GM19395 (cell line): ENCODE measurements at regions not wholly inside any gene's neighbourhood (a gene's known extent, or its start where the extent isn't known, plus 50 kb on each side); places are given as distances from the start of the nearest gene placed in this dataset.

Source experiments
- ATAC-seq: cut with Tn5 transposase; IDR thresholded peaks from one replicate; pipeline ENCODE4 v1.9.1; 2021; ENCODE audit warnings: mild to moderate bottlenecking, moderate library complexity; ENCODE audit not compliant: unreplicated experiment

DNA sequence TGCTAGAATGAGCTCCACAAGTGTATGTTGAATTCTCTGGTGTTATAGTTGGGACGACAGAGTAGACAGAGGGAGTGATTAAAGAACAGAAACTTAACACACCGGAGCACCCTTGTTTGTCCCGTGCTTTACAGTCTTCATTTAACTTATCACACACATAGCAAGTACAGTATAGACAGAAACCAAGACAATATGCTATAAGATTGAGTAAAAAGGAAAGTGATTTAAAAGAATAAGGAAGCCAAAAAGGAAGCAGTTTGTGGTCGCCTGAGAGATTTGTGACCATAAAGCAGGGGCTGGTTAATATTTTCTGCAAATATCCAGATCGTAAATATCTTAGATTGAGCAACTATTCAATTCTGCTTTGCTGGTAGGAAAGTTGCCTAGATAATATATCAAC lies 1128.4 kb downstream of the TSN start:
- no peak for ATAC-seq

DNA sequence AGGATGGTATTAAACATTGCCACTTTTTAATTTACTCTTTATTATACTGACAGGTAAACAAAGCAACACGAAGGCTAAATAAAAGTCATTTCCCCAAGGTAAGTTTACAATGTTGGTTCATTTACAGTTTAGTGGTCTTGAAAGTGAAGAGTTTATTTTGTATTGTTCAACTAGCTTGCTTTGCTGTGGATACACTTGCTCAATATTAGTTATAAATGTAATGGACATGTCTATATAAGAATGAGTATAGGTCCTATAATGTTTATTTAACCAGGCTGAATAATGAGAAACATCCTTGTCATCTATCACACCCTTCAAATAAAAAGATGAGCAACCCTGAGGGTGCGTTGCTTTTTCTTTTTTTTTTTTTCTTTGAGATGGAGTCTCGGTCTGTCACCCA lies 1129.4 kb downstream of the TSN start:
- no peak for ATAC-seq

DNA sequence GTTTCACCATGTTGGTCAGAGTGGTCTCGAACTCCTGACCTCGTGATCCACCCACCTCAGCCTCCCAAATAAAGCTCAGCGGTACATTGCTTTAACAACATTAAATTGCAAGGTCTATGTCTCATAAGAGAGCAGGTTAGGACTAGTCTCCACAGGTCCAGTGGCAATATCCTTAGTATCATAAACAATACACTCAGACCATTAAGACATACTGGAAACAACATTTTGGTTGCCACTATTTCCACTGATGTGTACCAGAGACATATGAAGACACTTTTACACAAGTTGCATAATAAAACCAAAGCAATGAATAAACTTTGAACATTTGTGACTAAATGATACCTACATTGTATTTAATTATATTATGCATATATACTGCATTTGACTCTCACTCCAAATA lies 1130.0 kb downstream of the TSN start:
- ATAC-seq, result no peak

DNA sequence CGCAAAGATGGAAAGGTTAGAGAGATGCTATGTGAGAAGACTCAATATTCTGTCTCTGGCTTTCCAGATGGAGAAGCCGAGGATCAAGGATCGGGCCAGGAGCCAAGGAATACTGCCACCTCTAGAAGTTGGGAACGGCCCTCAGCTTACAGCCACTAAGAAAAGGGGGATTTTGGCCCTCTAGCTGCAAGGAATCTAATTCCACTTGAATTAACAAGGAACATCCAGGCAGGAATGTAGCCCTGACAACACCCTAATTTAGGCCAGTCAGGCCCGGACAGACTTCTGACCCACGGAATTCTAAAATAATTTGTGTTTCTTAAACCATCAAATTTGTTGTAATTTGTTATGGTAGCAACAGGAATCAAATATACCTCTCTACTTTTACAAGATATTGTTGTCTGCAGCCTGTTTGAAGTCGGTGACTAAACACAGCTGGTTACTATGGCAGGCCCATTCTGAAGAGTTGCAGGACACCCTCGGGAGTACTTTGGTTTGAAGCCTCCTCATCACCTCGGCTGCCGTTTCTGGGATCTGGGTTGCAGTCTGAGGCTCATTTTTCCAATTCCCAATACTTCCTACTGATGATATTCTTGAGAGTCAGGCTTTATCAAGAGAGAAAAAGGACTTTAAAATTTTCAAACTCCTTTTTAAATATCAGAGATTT lies 1131.2 kb downstream of the TSN start:
- no peak for ATAC-seq

DNA sequence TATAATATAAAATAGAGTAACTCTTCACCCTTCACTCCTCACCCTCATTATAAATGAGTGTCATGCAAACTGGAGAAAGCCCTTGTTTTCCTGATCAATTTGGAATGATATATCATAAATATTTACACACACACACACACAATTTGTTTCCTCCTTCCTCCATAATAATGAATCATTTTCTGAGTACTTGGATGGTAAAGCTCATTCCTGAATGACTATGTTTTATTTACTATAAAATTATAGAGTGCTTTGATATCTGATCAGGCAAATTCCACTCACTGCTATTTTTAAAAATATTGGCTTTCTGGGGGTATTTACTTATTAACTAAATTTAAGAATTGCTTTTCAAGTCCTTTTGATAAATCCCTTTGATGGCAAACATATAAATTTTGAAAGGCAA lies 1125.5 kb upstream of the CNTNAP5 start:
- ATAC-seq, result no peak

DNA sequence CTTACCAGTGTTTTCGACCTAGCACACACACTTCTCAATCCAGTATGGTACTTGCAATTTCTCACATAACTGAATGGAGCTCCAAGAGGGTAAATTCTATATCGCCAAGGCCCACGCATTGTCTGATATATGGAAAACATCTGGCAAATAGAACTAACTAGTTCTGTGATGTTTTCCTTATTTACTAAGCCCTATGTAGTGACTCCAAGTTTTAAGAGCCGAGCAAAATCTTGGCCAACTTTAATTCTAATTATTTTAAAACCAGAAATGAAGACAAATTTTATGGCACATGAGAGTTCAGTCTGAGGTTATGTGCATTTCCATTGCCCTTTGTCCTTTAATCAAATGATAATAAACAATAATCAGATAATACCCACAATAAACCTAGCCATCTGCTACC lies 1119.7 kb upstream of the CNTNAP5 start:
- ATAC-seq, result no peak

DNA sequence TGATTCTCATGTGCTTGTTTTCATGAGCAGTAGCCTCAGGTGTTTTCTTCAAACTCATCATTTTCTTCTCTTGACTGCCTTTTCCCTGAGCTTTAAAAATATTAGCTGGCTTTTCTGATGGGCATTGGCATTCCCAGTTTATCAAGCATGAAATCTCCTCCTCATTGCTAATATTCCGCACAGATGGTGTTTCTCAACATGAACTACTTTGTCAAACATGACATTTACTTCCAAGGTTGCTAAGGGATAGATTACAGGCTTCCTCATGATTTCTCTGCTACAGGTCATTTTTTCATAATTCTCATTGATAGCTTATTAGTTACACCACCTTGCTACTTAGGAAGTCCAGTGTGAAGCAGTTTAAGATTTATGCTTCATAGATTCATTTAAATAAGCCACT lies 1116.9 kb upstream of the CNTNAP5 start:
- ATAC-seq, result no peak

DNA sequence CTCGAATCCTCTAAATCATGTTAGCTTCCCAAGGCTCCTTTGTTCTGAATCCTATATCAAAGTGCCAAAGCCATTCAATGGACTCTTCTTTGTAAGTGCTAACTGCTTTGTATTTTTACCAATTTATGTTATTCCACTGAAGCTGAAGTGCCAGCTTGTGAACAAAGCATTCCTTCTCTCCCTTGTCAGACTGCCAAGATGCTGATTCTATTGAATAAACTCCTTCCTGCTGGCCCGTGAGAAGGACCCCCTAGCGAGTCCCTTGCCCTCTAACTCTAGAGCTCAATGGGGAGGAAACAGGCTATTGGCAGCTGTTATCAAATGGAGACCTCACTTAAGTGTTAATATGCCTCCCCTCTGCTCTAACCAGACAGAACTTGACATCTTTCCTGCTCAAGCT lies 1097.9 kb upstream of the CNTNAP5 start:
- no peak for ATAC-seq

DNA sequence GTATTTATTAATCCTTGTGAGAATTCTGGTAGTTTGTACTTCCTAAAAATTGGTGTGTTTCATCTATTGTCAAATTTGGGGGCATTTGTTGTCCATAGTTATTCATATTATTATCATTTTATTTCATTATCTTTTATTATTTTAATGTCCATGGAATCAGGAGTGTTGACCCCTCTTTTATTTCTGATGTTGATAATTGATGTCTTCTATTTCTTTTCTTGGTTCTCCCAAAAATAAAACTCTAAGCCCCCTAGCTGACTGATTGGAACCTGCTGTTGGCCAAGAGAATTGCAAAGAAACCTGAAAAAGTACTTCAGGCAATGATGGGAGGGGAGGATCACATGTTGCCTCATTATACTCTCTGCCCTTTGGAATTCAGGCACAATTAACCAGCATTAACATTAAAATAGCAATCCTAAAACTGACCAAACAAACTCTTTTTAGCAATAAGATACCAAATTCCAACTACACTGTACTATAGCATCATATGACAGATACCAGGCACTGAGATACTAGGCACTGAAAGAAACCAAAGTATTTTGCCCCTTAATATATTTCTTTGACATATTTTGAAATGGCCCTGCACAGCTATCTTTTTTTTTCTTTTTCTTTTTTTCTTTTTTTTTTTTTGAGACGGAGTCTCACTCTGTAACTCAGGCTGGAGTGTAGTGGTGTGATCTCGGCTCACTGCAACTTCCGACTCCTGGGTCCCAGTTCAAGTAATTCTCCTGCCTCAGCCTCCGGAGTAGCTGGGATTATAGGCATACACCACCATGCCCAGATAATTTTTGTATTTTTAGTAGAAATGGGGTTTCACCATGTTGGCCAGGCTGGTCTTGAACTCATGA lies 1097.2 kb upstream of the CNTNAP5 start:
- ATAC-seq, result no peak

DNA sequence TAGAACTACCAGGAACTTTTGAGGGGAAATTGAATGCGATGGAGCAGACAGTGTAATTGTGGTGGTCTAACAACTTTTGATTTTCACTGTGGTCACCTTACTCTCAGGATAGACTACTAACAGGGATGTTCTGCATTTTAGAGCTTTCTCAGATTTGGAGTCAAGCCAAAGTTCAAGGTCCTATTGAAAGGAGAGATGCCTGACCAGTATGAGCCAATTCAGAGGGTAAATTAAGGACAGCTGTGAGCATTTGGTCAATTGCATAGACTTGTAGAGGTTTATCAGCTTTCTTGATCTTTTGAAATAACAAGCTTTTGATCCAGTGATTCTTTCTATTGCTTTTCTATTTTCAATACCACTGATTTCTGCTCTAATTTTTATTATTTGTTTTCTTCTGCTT lies 1095.7 kb upstream of the CNTNAP5 start:
- no peak for ATAC-seq

DNA sequence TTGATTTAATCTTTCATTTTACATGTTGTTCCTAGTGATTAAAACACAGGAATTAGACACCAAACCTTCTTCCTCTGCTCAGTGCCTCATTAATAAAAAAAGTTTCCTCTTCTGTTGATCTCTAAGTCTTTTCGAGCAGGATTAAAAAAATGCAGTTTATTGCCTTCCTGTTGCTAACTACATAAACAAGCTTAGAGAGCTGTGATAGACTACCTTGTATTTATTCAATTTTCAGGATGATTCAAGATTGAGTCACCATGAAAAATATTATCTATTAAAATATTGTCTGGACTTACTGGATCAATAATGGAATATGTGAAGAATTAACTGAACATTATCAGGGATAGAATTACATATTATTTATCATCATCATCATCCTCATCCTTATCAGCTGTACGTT lies 1089.6 kb upstream of the CNTNAP5 start:
- ATAC-seq, result no peak

DNA sequence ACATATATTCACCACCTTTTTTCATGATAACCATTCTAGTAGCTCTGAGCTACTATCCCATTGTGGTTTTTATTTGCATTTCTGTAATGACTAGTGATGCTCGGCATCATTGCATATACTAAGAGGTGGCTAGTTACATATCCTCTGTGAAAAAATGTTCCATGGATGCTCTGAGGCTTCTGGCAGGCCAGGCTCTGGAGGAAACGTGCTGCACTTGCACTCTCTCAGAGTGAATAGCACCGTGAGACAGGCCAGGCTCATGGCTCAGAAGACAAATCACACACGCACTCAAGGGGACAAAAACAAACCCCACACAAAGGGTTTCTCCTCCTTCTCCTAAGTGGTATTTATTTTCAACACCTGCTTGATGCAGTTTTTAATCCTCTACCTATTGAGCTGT lies 1085.3 kb upstream of the CNTNAP5 start:
- ATAC-seq, result no peak

DNA sequence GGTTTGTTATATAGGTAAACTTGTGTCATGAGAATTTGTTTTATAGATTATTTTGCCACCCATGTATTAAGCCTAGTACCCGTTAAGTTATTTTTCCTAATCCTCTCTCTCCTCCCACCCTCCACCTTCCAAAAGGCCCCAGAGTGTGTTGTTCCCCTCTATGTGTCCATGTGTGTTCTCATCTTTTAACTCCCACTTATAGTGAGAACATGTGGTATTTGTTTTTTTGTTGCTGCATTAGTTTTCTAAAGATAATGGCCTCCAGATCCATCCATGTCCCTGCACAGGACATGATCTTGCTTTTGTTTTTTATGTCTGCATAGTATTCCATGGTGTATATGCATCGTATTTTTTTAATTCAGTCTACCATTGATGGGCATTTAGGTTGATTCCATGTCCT lies 1075.6 kb upstream of the CNTNAP5 start:
- no peak for ATAC-seq

DNA sequence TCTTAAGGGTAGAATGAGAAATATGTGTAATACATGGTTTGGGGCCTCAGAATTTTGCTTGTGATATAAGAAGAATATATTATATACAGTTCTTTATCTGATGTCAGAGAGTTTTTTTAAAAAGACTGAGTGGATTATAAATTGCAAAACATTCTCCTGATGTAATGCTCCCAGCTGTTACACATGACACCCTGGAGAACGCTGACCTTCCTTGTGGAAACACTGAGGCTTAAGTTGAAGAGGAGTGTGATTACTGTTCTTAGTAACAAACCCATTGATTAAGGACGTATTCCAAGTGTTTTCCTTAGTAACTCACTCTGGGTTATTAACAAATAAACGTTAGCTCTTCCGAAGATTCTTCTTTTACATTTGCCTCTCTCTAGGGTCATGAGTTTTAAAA lies 1069.3 kb upstream of the CNTNAP5 start:
- no peak for ATAC-seq

DNA sequence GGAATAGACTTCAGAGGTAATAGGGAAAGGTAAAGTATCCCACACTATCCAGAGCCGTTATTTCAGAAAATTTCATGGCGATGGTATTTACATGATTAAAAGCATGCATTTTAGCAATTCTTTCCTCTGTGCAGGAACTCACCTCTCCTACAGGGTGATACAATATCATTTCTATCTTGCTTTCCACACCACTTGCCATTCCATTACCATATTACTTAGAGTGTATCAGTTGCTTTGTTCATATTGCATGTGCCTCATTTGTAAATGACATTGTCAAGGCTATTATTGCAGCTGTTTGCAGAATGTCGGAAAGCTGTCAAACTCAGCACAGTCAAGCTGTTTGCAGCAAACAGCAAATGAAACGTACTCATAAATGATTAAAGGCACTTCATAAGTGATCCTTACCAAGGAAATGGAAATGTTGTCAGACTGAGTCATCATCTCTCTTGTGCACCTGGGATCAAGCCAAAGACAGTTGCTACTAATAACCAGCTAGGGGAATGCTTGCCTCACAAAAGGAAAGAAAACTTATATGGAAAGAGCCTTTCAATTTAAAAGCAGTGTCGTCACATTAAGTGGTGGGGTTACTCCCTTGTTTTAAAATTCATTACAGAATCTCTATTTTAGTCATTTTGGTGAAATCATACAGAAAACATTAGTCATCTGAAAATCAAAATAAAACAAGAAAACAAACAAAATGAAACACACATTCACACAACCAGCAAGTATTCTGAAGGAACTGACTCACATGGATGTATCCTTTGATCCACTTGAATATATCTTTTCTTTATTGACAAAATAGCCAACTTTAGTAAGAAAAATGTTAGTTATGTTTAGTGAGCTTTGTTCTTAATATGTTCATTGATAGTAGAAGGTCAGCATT lies 1064.1 kb upstream of the CNTNAP5 start:
- no peak for ATAC-seq

DNA sequence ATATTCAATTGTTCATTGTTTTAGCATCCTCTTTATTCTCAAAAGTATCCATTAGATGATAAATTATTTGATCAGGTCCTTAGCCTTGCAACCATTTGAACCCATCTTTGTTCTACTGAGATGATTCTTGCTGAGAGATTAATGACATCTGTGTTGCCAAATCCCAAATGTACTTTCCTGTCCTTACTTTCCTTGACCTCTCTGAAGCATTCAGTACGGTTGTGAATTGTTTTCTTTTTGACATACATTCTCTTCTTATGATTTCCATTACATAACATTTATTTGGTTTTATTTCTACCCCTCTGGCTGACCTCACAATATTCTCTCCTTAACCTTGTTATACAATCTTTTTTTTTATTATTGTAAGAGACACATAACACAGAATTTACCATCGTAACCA lies 1058.6 kb upstream of the CNTNAP5 start:
- ATAC-seq, result no peak

DNA sequence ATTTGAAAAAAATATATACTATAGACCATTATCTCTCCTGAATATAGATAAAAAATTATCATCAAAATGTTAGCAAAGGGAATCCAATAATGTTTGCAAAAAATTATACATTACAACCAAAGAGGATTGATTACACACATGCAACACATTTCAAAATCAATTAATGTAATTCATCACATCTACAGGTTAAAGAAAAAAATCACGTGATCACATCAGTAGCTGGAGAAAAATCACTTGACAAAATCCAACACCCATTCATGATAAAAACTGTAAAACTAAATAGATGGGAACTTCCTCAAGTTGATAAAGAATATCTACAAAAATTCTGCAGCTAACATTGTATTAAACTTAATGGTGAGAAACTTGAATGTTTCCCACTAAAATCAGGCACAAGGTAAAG lies 1047.5 kb upstream of the CNTNAP5 start:
- no peak for ATAC-seq

DNA sequence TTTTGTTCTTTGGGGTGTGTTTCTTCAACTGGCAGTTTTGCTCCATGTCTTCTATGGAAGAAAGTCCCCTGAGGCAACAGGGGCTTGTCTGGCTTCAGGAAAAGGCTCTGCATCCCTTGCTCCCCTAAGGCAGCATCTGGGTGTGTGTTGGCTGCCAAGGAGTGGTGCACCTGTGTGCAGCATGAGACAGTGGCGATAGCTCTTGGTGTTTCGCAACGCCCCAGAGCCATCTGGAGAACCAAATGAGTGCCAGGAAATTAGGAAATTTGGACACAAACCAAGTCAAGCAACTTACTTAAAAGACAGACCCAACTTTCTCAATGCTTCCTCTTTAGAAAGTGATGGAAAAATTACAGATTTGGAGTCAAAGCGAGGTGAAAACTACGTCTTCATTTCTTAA lies 1044.4 kb upstream of the CNTNAP5 start:
- ATAC-seq, result no peak

DNA sequence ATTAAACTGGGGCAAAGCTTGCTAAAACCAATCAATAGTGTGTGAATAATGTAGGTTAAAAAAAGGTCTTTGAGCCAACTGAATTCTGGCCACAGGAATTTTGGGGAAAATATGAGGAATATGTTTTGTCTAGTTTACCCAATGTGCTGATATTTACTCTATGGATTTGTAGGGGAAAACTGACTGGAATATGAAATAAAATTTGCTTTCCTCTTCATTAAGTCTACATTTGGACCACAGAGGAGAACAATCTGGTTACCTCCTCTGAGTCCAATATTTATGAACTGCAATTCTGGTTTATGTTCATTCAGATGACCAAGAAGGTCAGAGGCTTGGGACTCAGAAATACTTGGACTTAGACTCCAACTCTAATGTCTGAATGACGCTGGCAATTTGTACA lies 1042.2 kb upstream of the CNTNAP5 start:
- no peak for ATAC-seq

DNA sequence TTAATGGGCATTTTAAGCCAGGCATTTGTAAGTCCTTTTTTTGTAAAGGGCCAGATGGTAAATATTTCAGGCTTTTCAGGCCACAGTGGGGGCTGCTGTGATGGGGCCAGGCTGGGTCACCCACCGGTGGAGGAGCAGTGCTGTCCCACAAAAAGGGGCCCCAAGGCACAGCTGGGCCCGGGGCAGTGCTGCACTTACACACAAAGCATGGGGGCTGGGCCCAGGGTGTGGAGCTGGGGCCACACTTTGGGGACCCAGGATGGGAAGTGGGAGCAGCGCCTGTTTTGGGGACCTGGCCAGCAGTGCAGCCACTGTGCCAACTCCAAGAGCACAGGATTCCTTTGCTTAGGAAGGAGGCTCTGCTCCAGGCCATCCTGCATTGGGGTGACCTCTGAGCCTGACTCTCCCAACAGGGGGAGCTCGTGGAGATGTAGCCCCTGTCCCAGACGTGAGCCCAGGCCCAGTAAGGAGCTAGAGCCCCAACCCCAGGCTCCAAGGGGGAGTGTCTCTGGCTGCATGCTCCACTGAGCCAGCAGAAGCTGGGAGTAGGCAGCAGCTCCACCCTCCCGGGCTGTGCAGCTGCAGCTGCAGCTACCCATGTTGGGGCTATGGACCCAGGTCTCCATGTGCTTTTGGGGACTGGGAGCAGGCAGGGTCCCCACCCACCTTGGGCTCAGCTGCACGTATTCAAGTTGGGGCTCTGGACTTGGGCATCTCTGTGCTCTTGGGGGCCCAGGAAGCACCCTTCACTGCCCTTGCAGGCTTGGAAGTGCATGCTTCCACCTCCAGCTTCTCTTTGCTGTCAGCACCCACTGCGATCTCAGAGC lies 1036.5 kb upstream of the CNTNAP5 start:
- ATAC-seq, result no peak

DNA sequence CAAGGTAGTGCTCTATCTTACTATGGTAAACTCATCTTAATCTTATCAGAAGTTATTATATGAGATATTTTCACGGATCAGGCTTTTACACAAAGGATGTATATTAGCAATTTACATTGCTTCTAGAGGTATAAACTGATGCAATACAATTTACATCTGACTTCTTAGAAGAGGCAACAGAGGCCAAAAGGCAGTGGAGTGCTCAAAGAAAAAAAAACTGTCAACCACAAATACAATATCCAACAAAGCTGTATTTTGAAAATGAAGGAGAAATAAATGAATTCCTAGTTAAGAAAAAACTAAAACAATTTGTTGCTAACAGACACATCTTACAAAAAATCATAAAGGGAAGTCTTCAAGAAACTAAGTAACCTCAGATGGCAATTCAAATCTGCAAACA lies 1031.5 kb upstream of the CNTNAP5 start:
- ATAC-seq, result no peak
